Keratinocyte (primary cell): ENCODE measurements at regions not wholly inside any gene's neighbourhood (a gene's known extent, or its start where the extent isn't known, plus 50 kb on each side); places are given as distances from the start of the nearest gene placed in this dataset.

Source experiments
- DNase-seq: peaks from one replicate; pipeline ENCODE4 v3.0.0-alpha.2; 2011; ENCODE audit warnings: low read depth, missing footprints, low spot score
- FAIRE-seq: peaks from 2 replicates; lab custom pipeline; 2011; peaks lifted over from hg19 to GRCh38; lab: Jason Lieb, UNC
- H2AFZ ChIP-seq: 2 replicates; pipeline ENCODE4 v1.6.0; 2012; ENCODE audit warnings: low read length, control low read depth, inconsistent platforms; ENCODE audit not compliant: control insufficient read depth
- H3K27ac ChIP-seq: 2 replicates; pipeline ENCODE4 v1.5.1; 2011; ENCODE audit warnings: low read length; ENCODE audit not compliant: control insufficient read depth, insufficient read depth
- H3K27me3 ChIP-seq: 3 replicates; pipeline ENCODE4 v1.6.0; 2011; ENCODE audit warnings: low read length; ENCODE audit not compliant: control insufficient read depth, insufficient read depth; ENCODE audit errors: extremely low read depth
- H3K36me3 ChIP-seq, 2 experiments: 2 replicates in 1 of 2; 3 replicates in 1 of 2; pipeline ENCODE4 v1.5.1; 2011; ENCODE audit warnings: low read length in 2 of 2, mild to moderate bottlenecking in 1 of 2; ENCODE audit not compliant: control insufficient read depth in 2 of 2, insufficient read depth in 2 of 2; ENCODE audit errors: extremely low read depth in 1 of 2
- H3K4me1 ChIP-seq: 3 replicates; pipeline ENCODE4 v1.5.1; 2011; ENCODE audit warnings: low read length; ENCODE audit not compliant: control insufficient read depth, insufficient read depth; ENCODE audit errors: extremely low read depth
- H3K4me2 ChIP-seq: 3 replicates; pipeline ENCODE4 v1.6.0; 2011; ENCODE audit warnings: low read depth, low read length; ENCODE audit not compliant: control insufficient read depth, insufficient read depth; ENCODE audit errors: extremely low read depth
- H3K4me3 ChIP-seq, 3 experiments: fragments of 200-600 bp in 1 of 3; sonication (generic) in 1 of 3; 2 replicates in 2 of 3; 3 replicates in 1 of 3; pipeline ENCODE4 v1.5.1; 2011 to 2016; ENCODE audit warnings: low read length in 3 of 3, mild to moderate bottlenecking in 3 of 3, control low read depth in 2 of 3, inconsistent platforms in 1 of 3, low read depth in 1 of 3, mixed read lengths in 1 of 3, mixed run types in 1 of 3, moderate library complexity in 1 of 3; ENCODE audit not compliant: control insufficient read depth in 2 of 3, insufficient read depth in 2 of 3; ENCODE audit errors: extremely low read depth in 1 of 3
- H3K79me2 ChIP-seq: 2 replicates; pipeline ENCODE4 v1.6.0; 2012; ENCODE audit warnings: low read length; ENCODE audit not compliant: control insufficient read depth, insufficient read depth
- H3K9ac ChIP-seq: 3 replicates; pipeline ENCODE4 v1.6.0; 2011; ENCODE audit warnings: low read length; ENCODE audit not compliant: control insufficient read depth, insufficient read depth; ENCODE audit errors: extremely low read depth
- H3K9me1 ChIP-seq: 3 replicates; pipeline ENCODE4 v1.6.0; 2011; ENCODE audit warnings: low read length; ENCODE audit not compliant: control insufficient read depth, insufficient read depth; ENCODE audit errors: extremely low read depth
- H3K9me3 ChIP-seq: 2 replicates; pipeline ENCODE4 v1.5.1; 2012; ENCODE audit warnings: low read depth, low read length; ENCODE audit not compliant: control insufficient read depth
- H4K20me1 ChIP-seq: 3 replicates; pipeline ENCODE4 v1.6.0; 2011; ENCODE audit warnings: low read length; ENCODE audit not compliant: control insufficient read depth, insufficient read depth; ENCODE audit errors: extremely low read depth
- CTCF ChIP-seq, 3 experiments: IDR thresholded peaks in 1 of 3; conservative IDR thresholded peaks in 1 of 3; optimal IDR thresholded peaks in 1 of 3; 2 replicates in 2 of 3; 3 replicates in 1 of 3; pipeline versions ENCODE3 to v1.5.1; 2011; ENCODE audit warnings: low read length in 3 of 3, mild to moderate bottlenecking in 3 of 3, moderate library complexity in 2 of 3, control low read depth in 1 of 3, inconsistent platforms in 1 of 3; ENCODE audit not compliant: insufficient read depth in 2 of 3; ENCODE audit errors: extremely low read depth in 1 of 3
- EZH2 ChIP-seq: IDR thresholded peaks from one replicate; pipeline ENCODE4 v1.6.1; 2012; ENCODE audit warnings: inconsistent platforms, mild to moderate bottlenecking, low read length, moderate library complexity
- dilution Hi-C: fragments of 300-500 bp; cut with MboI; formaldehyde crosslinking; loops from one replicate; pipeline ENCODE4 v1.7.0; 2020; ENCODE audit warnings: low sequenced_read_pairs; ENCODE audit not compliant: extremely low pct_ligation_motif_present

- no peak overlapping the region for H3K4me2 ChIP-seq
- no peaks in the 10 kb centered on the region for H3K36me3 ChIP-seq
- no peak overlapping the region for H3K27ac ChIP-seq
- H3K4me1 ChIP-seq = no peaks in the 10 kb centered on the region
- no peak overlapping the region for H3K4me3 ChIP-seq
- H4K20me1 ChIP-seq = no peaks in the 10 kb centered on the region
- no peak overlapping the region for H3K9ac ChIP-seq
- H3K79me2 ChIP-seq = no peaks in the 10 kb centered on the region
- TF ChIP-seq EZH2 = no peak
- TF ChIP-seq CTCF (optimal IDR thresholded peaks at IDR 0.05 in 1 of 3, IDR thresholded peaks at IDR 0.05 in 1 of 3, conservative IDR thresholded peaks at IDR 0.05 in 1 of 3; ENCODE audit: extremely low read depth in 1 of 3, insufficient read depth in 2 of 3, low read length in 3 of 3) = no peak
- H3K9me1 ChIP-seq = no peaks in the 10 kb centered on the region
- H3K9me3 ChIP-seq = no peaks in the 10 kb centered on the region
- DNase-seq (no peak), FAIRE-seq (no peak)
- no peaks in the 10 kb centered on the region for H3K27me3 ChIP-seq
- dilution Hi-C loops = no loop called here
- H2AFZ ChIP-seq = no peak overlapping the region
Observed at GRCh38 chr4:117264072-117264471, 178.7 kb upstream of the TRAM1L1 start.

GRCh38 chr4:117267317-117267716 lies 181.9 kb upstream of the TRAM1L1 start:
- H3K9me1 ChIP-seq = no peaks in the 10 kb centered on the region
- no peaks in the 10 kb centered on the region for H3K9me3 ChIP-seq
- DNase-seq = no peak
- no peak overlapping the region for H3K4me2 ChIP-seq
- no peak overlapping the region for H3K27ac ChIP-seq
- no peak overlapping the region for H2AFZ ChIP-seq
- no peak overlapping the region for H3K9ac ChIP-seq
- dilution Hi-C loops = no loop called here
- no peaks in the 10 kb centered on the region for H3K4me1 ChIP-seq
- H3K79me2 ChIP-seq = no peaks in the 10 kb centered on the region
- no peak for FAIRE-seq
- TF ChIP-seq CTCF (optimal IDR thresholded peaks at IDR 0.05 in 1 of 3, IDR thresholded peaks at IDR 0.05 in 1 of 3, conservative IDR thresholded peaks at IDR 0.05 in 1 of 3; ENCODE audit: extremely low read depth in 1 of 3, insufficient read depth in 2 of 3, low read length in 3 of 3) (no peak), EZH2 (no peak)
- H3K36me3 ChIP-seq = no peaks in the 10 kb centered on the region
- H3K27me3 ChIP-seq = no peaks in the 10 kb centered on the region
- no peak overlapping the region for H3K4me3 ChIP-seq
- no peaks in the 10 kb centered on the region for H4K20me1 ChIP-seq
